Gastrocnemius medialis (tissue), 4 donors: ENCODE measurements at regions not wholly inside any gene's neighbourhood (a gene's known extent, or its start where the extent isn't known, plus 50 kb on each side); places are given as distances from the start of the nearest gene placed in this dataset.

ENCODE experiments used
- ATAC-seq, 2 donors: fragments of 150-250 bp; one replicate each; pipeline ENCODE4 v1.9.1; 2016
- DNase-seq, 2 donors: peaks; one replicate each; pipeline ENCODE4 v3.0.0-alpha.2; 2019
- H3K27ac ChIP-seq, 4 donors: fragments of 200-600 bp; sonication (generic); 1 replicate in 1 of 4; 2 replicates in 3 of 4; pipeline ENCODE4 v1.5.1; 2016 to 2018; ENCODE audit warnings: mild to moderate bottlenecking in 2 of 4, moderate library complexity in 1 of 4
- H3K27me3 ChIP-seq, 3 donors: fragments of 200-600 bp; sonication (generic) in 2 of 3; 1 replicate in 1 of 3; 2 replicates in 2 of 3; pipeline versions ENCODE4 v1.5.1 to v1.6.0; 2016 to 2019; ENCODE audit warnings: mild to moderate bottlenecking in 1 of 3, moderate library complexity in 1 of 3
- H3K36me3 ChIP-seq, 2 donors: fragments of 200-600 bp; sonication (generic) in 1 of 2; one replicate each; pipeline ENCODE4 v1.5.1; 2017 to 2018
- H3K4me1 ChIP-seq, 2 donors: fragments of 200-600 bp; sonication (generic) in 1 of 2; one replicate each; pipeline ENCODE4 v1.5.1; 2016 to 2017; ENCODE audit warnings: mild to moderate bottlenecking in 2 of 2
- H3K4me3 ChIP-seq, 4 donors: fragments of 200-600 bp; sonication (generic) in 3 of 4; 1 replicate in 1 of 4; 2 replicates in 3 of 4; pipeline ENCODE4 v1.5.1; 2016 to 2019; ENCODE audit warnings: mild to moderate bottlenecking in 2 of 4
- H3K9me3 ChIP-seq, 3 donors: fragments of 200-600 bp; sonication (generic) in 2 of 3; 1 replicate in 1 of 3; 2 replicates in 2 of 3; pipeline ENCODE4 v1.5.1; 2016 to 2019
- POLR2A ChIP-seq, 2 donors: fragments of 450-650 bp; IDR thresholded peaks; one replicate each; pipeline ENCODE4 v1.6.1; 2017; ENCODE audit warnings: antibody characterized with exemption in 2 of 2, mild to moderate bottlenecking in 2 of 2, moderate library complexity in 2 of 2
- in situ Hi-C, 4 donors: fragments of 200-750 bp; cut with MboI; loops; one replicate each; pipeline versions ENCODE4 v1.15.0 to v1.8.0; 2017; ENCODE audit warnings: low sequenced_read_pairs in 4 of 4
- intact Hi-C: fragments of 100-400 bp; cut with DNase I; formaldehyde crosslinking; loops from one replicate; pipeline ENCODE4 v1.15.1; 2023; ENCODE audit warnings: low total_unique reads
- TF ChIP-seq, protein P1 (sequence below), 5 experiments: fragments of 450-650 bp in 3 of 5; fragments of 200-600 bp in 2 of 5; sonication (generic) in 2 of 5; IDR thresholded peaks in 4 of 5; conservative IDR thresholded peaks in 1 of 5; 1 replicate in 4 of 5; 2 replicates in 1 of 5; pipeline ENCODE4 v1.5.1; 2016 to 2019; ENCODE audit warnings: antibody characterized with exemption in 5 of 5, mild to moderate bottlenecking in 3 of 5, moderate library complexity in 3 of 5

DNA sequence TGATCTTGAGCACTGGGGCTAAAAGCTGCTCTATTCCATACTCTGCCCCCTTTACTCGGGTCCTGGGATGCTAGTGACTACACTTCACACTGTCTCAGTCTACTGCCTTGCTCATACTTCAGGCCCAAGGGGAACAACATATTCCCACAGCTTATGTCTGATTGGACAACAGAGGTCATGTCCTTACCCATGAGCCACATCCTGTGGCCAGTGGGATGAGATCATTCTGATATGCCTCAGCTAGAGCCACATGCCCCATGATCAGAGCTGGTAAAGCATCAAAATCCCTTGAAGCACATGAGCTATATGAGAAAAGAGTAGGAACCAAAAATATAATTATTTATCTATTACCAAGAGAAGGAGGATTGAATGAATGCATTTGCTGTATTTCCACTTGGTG is 290.1 kb upstream of the TSHZ3 start:
- Histone ChIP-seq H3K9me3 (no peaks in the 10 kb centered on the region), H3K27me3 (no peaks in the 10 kb centered on the region), H3K4me3 (no peak overlapping the region), H3K36me3 (no peaks in the 10 kb centered on the region), H3K4me1 (no peaks in the 10 kb centered on the region), H3K27ac (no peak overlapping the region)
- in situ Hi-C loops (no loop called here), intact Hi-C loops (no loop called here)
- no peak for TF ChIP-seq POLR2A (IDR thresholded peaks at IDR 0.05)
- TF ChIP-seq, protein P1, sequence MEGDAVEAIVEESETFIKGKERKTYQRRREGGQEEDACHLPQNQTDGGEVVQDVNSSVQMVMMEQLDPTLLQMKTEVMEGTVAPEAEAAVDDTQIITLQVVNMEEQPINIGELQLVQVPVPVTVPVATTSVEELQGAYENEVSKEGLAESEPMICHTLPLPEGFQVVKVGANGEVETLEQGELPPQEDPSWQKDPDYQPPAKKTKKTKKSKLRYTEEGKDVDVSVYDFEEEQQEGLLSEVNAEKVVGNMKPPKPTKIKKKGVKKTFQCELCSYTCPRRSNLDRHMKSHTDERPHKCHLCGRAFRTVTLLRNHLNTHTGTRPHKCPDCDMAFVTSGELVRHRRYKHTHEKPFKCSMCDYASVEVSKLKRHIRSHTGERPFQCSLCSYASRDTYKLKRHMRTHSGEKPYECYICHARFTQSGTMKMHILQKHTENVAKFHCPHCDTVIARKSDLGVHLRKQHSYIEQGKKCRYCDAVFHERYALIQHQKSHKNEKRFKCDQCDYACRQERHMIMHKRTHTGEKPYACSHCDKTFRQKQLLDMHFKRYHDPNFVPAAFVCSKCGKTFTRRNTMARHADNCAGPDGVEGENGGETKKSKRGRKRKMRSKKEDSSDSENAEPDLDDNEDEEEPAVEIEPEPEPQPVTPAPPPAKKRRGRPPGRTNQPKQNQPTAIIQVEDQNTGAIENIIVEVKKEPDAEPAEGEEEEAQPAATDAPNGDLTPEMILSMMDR (IDR thresholded peaks at IDR 0.05 in 4 of 5, conservative IDR thresholded peaks at IDR 0.05 in 1 of 5) = no peak
- DNase-seq (no peak), ATAC-seq (no peak)

DNA sequence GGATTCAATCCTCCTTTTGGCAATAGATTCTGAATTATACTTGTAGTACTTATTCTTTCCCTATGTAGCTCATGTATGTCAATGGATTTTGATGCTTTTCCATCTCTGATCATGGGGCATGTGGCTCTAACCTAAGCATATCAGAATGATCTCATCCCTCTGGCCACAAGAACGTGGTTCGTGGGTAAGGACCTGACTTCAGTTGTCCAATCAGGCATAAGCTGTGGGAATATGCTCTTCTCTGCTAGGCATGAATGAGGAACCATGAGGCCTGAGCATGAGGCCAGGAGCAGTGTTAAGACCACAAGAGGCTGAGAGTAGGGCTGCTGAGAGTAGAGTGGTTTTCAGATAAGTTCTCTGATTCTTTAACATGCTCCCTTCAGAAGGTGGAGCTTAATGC is 292.4 kb upstream of the TSHZ3 start:
- TF ChIP-seq, protein P1 (IDR thresholded peaks at IDR 0.05 in 4 of 5, conservative IDR thresholded peaks at IDR 0.05 in 1 of 5) = no peak
- TF ChIP-seq POLR2A (IDR thresholded peaks at IDR 0.05) = no peak
- no peak for DNase-seq
- no peaks in the 10 kb centered on the region for H3K36me3 ChIP-seq
- no peaks in the 10 kb centered on the region for H3K27me3 ChIP-seq
- no peak for ATAC-seq
- no peak overlapping the region for H3K4me3 ChIP-seq
- intact Hi-C loops = no loop called here
- no peaks in the 10 kb centered on the region for H3K9me3 ChIP-seq
- H3K4me1 ChIP-seq = no peaks in the 10 kb centered on the region
- in situ Hi-C loops = no loop called here
- H3K27ac ChIP-seq = no peak overlapping the region

DNA sequence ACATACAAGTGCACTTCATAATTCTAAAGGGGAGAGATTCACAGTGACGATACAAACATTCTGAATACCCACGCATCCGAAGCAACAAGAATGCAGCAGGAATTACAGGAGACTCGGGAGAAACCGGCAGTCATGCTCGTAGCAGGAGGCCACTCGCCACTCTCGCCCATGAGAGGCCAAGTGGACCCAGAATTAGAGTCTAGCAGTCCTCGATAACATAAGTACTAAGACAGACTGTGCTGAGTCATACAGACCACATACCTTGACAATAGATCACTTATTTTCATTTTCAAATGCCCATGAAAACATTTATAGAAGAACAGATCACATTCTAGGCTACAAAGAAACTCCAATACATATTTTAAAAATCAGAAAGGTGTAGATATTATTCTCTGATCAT is 299.1 kb upstream of the TSHZ3 start:
- Histone ChIP-seq H3K4me3 (no peak overlapping the region), H3K27me3 (no peaks in the 10 kb centered on the region), H3K4me1 (no peaks in the 10 kb centered on the region), H3K27ac (no peak overlapping the region), H3K9me3 (no peaks in the 10 kb centered on the region), H3K36me3 (no peaks in the 10 kb centered on the region)
- in situ Hi-C loops = no loop called here
- TF ChIP-seq POLR2A (IDR thresholded peaks at IDR 0.05) = no peak
- TF ChIP-seq, protein P1 (IDR thresholded peaks at IDR 0.05 in 4 of 5, conservative IDR thresholded peaks at IDR 0.05 in 1 of 5) = no peak
- intact Hi-C loops = no loop called here
- DNase-seq (no peak), ATAC-seq (no peak)

DNA sequence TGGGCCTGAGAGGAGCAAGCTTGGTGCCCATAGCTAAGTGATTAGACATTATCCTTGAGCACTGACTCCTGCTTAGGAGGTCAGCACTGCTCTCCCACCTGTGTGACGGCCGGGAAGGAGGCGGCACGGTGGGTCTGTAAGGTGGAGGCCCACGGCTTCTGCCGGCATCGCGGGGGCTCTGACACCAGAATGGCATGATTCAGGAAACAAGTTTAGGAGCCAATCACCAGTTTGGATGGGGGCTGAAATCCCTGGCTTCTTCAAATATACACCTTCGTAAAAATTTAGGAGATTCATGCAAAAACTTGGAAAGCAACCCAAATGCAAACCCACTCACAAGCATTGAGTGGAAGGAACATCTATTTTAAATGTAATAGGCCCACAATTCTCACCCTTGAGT is 307.3 kb upstream of the TSHZ3 start:
- Histone ChIP-seq H3K27ac (no peak overlapping the region), H3K27me3 (no peaks in the 10 kb centered on the region), H3K9me3 (no peaks in the 10 kb centered on the region), H3K4me1 (no peaks in the 10 kb centered on the region), H3K4me3 (no peak overlapping the region), H3K36me3 (no peaks in the 10 kb centered on the region)
- DNase-seq (no peak), ATAC-seq (no peak)
- intact Hi-C loops = no loop called here
- in situ Hi-C loops = no loop called here
- TF ChIP-seq, protein P1 (IDR thresholded peaks at IDR 0.05 in 4 of 5, conservative IDR thresholded peaks at IDR 0.05 in 1 of 5) = no peak
- TF ChIP-seq POLR2A (IDR thresholded peaks at IDR 0.05) = no peak
